Right lobe of liver (tissue), 4 donors: ENCODE measurements at regions not wholly inside any gene's neighbourhood (a gene's known extent, or its start where the extent isn't known, plus 50 kb on each side); places are given as distances from the start of the nearest gene placed in this dataset.

ENCODE experiments used
- POLR2A ChIP-seq: fragments of 450-650 bp; IDR thresholded peaks from one replicate; pipeline ENCODE4 v1.6.1; 2017; ENCODE audit warnings: antibody characterized with exemption, mild to moderate bottlenecking
- TF ChIP-seq, protein P1 (sequence below), 4 donors: fragments of 200-600 bp in 3 of 4; fragments of 450-650 bp in 1 of 4; IDR thresholded peaks; one replicate each; pipeline versions ENCODE4 v1.5.1 to v1.8.0; 2016 to 2022; ENCODE audit warnings: antibody characterized with exemption in 4 of 4, mild to moderate bottlenecking in 2 of 4
- donor health status: DM: no; HTN: no; CAD: no.
- donor health status: DM: no; HTN: no; CAD: no.
- donor health status: DM: no; HTN: yes; CAD: no.

- TF ChIP-seq, protein P1, sequence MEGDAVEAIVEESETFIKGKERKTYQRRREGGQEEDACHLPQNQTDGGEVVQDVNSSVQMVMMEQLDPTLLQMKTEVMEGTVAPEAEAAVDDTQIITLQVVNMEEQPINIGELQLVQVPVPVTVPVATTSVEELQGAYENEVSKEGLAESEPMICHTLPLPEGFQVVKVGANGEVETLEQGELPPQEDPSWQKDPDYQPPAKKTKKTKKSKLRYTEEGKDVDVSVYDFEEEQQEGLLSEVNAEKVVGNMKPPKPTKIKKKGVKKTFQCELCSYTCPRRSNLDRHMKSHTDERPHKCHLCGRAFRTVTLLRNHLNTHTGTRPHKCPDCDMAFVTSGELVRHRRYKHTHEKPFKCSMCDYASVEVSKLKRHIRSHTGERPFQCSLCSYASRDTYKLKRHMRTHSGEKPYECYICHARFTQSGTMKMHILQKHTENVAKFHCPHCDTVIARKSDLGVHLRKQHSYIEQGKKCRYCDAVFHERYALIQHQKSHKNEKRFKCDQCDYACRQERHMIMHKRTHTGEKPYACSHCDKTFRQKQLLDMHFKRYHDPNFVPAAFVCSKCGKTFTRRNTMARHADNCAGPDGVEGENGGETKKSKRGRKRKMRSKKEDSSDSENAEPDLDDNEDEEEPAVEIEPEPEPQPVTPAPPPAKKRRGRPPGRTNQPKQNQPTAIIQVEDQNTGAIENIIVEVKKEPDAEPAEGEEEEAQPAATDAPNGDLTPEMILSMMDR (IDR thresholded peaks at IDR 0.05) = no peak
- TF ChIP-seq POLR2A = no peak
Observed at GRCh38 chr18:27824841-27825681, 351.9 kb downstream of the CDH2 start.
